ENCODE measurements at regions not wholly inside any gene's neighbourhood (a gene's known extent, or its start where the extent isn't known, plus 50 kb on each side); places are given as distances from the start of the nearest gene placed in this dataset.
"Not testable (repeated sequence)": the region's sequence is repeated elsewhere in the genome, so short reads cannot be mapped to it uniquely, and the experiment has no call there.

DNA sequence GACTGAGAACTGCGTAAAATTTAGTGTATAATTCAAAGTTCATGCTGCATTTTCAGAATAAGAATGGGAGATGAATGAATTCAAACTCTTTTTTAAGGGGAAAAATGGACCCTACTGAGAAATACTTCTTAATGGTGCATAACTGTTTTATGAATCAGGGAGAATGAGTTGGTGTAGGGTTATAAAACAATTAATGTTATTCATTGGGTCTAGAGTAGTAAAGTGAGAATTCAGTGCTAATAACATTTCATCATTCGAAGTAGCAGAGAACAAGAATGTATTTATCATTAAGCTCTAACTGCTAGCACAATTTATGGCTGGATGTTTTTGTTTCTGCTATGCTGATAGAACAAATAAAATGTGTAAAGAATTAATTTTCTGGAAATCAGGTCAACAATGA is 310.2 kb downstream of the SLITRK5 start:
- no peak for DNase-seq (ENCODE audit: low read depth)

DNA sequence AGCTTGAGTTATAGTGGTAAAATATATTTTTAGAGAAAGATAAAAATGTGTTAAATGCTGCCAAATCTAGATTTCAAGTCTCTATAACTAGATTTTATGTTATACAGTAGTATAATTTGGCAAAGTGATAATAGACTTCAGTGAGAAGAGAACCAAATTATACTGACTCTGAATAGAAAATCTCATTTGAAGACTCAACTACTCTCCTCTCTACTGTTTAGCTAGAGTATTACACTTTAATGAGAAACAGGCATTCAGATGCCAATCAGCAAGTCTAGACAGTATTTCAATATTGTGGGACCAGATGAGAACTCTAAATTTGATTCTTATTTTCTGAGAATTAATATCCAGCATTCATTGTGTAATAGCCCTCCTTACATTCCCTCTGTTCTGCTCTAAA is 311.2 kb downstream of the SLITRK5 start:
- no peak for DNase-seq (ENCODE audit: low read depth)

DNA sequence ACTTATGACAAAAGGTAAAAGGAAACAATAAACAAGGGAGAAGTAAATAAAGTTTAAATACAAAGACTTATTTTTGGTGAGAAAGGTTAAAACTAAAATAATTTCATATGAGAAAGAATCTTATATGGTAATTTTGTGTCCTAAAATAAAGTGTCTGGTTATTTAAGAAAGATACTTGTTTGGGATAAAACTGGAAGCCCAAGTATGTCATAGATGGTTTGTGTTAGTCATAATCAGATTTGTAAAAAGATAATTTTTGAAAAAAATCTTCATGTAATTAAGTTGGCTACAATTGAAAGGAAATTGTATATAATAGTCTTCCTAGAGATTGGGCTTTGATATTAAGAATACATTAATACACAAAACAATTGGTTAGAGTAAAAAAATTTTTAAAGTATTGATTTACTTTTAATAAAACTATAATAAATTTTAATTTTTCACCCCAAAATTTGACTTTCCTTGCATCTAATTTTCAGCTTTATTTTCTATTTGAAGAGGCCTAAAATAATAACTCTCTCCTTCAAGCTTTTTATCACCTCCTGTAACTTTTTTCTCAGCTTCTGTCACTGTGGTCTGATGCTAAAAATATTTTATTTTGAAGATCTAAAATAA is 315.6 kb downstream of the SLITRK5 start:
- no peak for DNase-seq (ENCODE audit: low read depth)

DNA sequence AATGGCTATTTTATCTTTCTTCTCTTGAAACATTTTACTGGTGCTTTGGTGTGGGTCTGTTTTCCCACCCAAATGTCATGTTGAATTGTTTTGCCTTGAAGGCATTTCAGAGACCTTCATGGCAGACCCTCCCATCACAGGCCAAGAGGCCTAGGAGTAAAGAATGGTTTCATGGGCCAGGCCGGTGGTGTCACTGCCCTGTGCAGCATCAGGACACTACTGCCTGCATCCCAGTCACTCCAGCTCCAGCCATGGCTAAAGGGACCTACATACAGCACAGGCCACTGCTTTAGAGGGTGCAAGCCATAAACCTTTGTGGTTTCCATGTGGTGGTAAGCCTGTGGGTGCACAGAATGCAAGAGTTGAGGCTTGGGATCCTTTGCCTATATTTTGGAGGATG is 326.9 kb downstream of the SLITRK5 start:
- DNase-seq (ENCODE audit: low read depth), result no peak

DNA sequence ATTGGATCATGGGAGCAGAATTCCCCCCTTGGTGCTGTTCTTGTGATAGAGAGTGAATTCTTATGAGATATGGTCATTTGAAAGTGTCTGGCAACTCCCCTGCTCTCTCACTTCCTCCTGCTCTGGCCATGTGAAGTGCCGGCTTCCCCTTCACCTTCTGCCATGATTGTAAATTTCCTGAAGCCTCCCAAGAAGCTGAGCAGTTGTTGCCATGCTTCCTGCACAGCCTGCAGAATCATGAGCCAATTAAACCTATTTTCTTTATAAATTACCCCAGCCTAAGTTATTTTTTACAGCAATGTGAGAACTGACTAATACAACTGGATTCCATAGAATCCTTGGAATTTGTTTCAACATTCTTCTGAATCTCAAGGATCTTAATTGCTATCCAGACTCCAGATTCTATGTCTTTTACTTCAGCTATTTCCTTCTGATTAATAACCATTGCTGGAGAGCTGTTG is 328.1 kb downstream of the SLITRK5 start:
- peak; percentile 68 for DNase-seq (ENCODE audit: low read depth)

DNA sequence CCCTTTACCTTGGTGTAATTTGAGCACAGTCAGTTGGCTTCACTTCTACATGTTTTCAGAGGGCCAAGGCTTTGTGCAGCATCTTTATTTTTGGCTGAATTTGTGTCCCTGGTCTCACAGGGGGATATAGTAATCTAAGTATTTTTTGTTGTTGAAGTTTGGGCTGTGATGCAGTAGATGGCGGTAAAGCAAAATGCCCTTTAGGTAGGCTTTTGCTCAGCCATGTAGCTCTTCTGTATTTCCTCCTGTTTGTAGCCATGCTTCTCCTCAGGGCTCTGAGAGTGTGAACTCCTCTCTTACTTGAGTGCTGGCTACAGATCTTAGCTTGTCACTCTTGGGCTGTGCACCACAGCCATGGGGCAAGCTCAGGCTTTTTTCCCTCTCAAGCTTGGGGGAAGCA is 328.6 kb downstream of the SLITRK5 start:
- no peak for DNase-seq (ENCODE audit: low read depth)

DNA sequence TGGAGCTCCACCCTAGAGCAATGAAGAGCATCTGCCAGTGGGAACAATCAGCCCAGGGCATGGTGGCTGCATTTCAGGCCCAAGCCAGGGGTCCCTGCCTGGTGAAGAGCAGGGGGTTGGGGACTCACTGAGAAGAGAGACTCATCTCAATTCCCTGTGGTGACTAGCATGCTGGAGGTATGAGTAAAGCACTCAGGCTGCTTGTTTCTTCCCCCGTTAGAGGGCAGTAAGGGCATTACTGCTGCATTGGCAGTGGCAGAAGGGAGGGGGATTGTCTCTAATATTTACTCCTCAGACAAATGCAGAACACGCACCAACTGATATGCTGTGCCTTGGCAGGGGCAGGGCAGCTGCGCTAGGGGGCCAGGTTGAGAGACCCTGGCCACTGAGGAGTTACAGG is 329.1 kb downstream of the SLITRK5 start:
- DNase-seq (ENCODE audit: low read depth), result no peak

DNA sequence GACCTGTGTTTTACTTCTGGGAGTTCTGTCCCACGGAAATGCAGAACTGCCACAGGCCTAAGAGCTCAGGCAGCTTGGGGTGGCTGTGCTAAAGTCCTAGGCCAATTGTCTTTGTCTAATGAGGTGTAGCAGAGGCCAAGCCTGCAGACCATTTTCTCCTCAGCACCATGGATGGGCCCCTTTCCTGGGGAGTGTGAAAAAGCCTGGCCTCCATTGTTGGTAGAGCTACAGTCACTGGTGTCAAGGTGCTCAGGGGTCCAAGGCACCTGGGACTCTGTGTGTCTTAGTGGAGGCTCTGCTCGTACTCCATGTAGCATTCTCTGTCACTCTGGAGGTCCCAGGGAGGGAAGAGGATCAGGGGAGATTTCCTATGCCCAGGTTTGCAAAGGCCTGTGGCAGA is 329.6 kb downstream of the SLITRK5 start:
- no peak for DNase-seq (ENCODE audit: low read depth)

DNA sequence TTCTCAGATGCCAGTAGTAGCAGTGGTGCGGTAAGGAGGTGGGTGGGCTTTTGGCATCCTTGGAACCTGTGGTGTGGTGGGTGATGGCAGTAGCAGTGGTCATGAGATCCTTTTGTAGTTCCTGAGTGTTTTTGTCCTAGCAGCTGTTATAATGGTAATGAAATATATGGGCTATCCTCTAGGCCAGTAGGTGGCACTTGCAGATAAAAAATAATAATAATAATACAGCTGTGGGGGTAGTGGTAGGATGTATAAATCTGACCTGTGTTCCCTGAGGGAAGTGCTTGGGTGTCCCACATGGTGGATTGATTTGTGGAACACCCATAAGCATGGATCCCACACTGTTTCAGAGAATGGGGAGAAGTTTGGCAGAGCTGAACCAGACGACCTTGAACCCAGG is 334.0 kb downstream of the SLITRK5 start:
- DNase-seq (ENCODE audit: low read depth), result no peak

DNA sequence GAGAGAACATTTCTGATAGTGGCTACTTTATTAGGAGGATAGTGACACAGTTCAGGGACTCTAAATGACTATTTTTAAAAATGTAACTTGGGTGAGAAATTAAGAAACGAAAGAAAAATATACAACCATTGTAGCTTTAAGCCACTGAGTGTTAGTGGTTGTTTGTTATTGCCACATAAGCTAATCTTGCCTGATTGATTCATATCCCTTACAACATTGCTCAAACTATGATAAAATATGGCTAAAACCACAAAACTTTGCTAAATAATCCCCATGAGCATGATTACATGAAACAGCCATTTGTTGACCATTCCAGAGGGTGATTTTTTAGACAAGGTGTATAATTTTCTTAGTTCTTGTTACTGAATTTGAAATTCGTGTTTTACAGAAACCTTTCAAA is 343.4 kb downstream of the SLITRK5 start:
- DNase-seq (ENCODE audit: low read depth), result no peak

DNA sequence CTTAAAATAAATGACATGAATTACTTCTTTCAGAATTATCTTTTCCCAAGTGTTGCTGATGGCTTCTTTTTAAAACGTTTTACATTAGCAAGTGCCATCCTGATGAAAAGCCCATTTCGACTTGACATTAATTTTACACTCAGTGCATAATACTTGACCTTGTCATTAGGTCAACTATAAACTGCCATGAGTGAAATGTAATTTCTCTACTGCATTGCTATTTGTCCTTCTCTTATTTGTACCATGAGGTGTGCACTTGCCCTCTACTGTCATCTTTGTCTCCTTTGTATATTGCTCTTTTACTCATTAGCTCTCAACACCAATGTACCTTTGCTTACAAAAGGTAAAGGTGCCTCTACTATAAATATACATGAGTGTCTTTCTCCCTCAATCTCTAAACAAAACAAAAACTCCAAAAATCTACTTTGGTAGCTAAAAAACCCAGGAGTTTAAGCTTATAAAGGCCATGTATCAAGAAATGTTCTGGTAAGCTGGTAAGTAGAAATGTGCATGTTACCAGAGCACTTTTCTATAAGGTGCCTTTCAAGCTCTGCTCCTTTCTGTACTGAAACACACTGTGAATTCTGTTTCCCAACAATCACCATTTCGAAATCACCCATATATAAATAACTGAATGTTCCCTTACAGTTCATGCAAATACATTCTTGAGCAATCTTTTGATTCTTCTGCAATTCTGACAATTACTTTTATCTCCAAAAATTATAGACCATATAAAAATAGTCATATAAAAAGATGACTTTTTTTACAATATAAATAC is 351.4 kb downstream of the SLITRK5 start:
- no peak for DNase-seq (ENCODE audit: low read depth)

DNA sequence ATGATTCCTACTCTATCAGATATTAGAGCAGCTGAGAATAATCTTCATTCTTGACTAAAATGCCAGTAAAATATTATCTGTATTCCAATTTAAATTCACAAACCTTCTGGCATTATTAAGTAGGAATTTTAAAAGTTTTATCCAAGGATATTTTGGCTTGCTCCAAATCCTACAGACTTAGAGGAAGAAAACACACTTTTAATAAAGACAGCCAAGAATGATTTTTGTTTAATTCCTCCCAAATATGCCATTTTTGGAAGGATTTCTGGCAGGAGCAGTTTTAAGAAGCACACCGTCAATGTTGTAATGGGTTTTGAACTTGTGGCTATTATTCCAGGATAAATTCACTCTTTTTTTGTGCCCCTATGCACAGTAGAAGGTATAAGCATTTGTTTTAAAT is 355.1 kb downstream of the SLITRK5 start:
- no peak for DNase-seq (ENCODE audit: low read depth)

DNA sequence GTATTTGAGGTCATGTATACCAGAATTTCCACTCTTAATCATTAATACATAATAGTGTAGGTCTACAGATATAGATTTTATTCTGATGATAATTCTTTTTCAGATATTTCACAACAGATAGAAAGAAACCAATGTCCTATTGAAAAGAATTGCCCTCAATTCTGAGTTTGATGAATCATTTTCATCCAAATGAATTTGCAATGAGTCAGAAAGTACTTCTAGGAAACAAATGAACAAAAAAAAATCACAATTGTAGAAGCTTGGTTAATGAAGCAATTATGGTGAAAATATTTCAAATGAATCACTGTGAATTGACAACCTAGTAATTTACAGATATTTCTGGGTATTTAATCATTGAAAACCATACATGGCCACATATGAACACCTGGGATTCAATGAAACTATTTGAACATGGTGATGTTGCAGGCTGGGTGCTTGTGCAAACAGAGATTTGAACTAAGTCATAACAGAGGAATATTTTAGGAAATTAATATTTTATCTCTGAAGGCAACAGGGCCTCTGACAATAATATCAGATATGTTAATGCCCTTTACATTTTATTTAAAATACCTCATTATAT is 360.9 kb downstream of the SLITRK5 start:
- peak; percentile 49 for DNase-seq (ENCODE audit: low read depth)

DNA sequence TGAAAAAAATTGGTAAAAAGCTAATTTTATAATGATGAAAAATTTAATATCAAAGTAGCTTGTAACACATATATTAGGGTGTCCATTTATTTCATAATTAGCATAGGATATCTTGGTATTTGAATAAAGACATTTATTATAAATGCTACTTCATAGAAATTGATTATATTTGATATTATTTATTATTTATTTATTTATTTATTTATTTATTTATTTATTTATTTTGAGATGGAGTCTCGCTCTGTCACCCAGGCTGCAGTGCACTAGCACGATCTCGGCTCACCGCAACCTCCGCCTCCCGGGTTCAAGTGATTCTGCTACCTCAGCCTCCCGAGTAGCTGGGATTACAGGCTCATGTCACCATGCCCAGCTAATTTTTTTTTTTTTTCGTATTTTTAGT is 365.0 kb downstream of the SLITRK5 start:
- DNase-seq (ENCODE audit: low read depth), result not testable (repeated sequence)

DNA sequence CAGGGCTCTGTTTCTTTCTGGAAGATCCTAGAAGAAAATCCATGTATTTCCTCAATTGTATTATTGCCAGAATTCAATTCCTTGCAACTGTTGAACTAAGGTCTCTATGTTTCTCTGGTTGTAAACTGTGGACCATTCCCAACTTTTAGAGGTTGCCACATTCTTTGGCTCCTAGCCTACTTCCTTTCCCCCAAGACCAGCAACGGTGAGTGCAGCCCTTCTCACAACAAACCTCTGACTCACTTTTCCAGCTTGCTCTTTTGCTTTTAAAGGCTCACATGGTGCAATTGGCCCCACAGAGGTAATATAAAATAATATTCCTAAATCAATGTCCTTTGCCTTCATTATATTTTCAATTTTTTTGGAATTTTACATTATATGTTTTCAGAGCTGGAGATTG is 371.3 kb downstream of the SLITRK5 start:
- no peak for DNase-seq (ENCODE audit: low read depth)

DNA sequence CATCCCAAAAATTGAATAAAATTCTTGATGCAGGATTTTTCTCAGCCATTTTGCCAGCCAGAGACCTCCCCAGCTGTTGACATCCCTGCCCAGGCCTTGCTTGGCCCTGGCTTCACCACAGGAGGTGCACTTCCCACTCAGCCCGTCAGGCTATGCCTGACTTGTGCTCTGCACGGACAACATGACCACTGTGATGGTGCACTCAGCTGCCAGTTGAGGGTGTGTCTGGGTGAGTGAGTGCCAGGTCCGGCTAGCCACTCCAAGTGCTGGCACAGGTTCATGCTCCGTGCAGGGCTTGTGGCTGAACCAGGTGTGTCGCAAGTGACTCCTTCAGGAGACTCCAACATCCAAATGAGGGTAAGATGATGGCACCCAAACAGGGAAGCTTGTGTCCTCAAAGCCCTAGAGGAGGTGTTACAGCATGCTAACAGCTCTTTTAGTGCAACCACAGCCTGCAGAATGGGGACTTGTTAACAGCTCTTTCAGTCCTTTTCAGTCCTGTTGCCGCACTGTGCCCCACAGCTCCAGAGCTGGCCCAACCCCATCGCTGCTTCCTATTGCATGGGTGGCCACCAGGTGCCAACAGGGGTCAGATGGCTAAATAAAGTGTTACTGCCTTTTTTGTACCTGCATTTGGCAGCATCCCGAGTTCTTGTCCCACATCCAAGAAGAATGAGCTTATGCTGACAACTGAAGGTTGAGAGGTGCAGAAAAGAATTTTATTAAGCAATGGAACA is 380.7 kb downstream of the SLITRK5 start:
- DNase-seq (ENCODE audit: low read depth), result no peak

DNA sequence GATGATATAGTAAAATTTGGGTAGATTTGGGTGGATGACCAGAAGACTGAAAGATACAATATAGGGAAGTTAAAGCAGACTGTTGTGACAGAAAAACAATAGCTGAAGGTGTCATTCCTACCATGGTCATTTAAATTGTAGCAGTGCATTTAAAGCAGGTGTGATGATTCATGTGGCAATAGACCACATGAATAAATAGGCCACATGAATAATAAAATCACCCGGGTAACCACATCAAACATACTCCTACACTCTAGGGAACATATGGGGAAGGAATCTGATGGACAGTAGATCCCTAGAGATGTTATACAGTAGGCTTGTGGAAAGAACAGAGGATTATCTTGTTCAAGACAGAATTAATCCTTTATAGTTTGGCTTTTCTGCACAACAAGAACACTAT is 392.6 kb downstream of the SLITRK5 start:
- DNase-seq (ENCODE audit: low read depth), result no peak

DNA sequence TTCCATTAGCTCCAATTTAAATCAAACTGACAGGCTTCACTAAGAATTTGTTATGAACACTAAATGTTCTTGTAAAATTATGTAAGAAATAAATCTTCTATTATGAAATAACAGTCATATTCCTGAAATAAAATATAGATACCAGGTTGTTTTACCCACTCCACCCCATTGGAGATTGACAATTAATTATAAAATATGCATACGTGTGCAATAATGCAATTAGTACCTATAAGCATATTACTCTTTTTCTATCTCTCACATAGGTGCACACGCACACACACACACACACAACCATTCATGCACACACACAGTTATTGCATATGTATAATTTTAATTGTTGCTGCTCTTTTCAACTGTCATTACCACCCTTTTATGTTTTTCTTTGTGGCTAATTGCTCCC is 395.7 kb downstream of the SLITRK5 start:
- DNase-seq (ENCODE audit: low read depth), result no peak

DNA sequence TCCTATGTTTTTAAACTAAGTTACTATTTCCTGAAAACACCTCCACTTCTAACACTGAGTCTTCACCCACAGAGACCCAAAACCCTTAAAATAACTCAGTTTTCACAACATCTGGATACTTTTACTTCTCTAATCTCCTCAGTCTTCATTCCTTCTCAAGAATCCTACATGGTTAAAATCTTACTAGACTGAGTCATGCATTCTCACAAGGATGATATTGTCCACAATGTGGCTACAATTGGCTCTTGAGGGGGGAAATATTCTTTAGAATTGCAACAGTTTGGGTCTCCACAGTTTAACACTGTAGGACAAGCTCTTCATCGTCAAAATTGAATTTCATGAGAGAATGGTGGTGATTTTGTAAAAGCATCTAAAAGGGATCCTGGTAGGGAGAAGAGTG is 397.1 kb downstream of the SLITRK5 start:
- DNase-seq (ENCODE audit: low read depth), result peak; percentile 13

DNA sequence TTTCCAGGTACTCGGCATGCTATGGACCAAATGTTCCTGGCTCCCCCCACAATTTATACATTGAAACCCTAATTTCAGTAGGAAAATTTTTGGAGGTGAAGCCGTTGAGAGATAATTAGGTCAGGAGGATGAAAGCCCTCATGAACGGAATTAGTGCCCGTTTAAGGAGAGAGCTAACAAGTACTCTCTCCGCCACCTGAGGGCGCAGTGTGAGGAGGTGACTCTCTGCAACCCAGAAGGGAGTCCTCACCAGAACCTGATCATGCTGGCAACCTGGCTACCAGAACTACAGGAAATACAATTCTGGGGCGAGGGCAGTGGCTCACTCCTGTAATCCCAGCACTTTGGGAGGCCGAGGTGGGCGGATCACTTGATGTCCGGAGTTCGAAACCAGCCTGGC is 397.8 kb downstream of the SLITRK5 start:
- DNase-seq (ENCODE audit: low read depth), result no peak

DNA sequence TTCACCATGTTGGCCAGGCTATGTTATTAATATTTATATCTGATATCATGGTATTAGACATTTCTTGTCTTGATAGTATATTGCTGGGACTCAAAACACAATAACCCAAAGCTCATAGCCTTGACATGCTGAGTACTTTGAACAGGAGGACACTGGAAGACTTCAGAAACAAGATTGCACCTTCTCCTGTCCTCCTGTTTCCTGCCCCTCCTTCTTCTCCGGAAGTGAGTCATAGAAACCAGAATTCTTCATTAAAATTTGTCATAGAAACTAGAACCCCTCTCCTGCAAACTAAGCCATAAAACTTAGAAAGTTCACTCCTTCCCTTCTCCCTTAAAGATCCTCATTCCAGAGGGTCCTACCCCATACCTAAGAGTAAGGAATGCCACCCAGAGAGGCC is 400.2 kb downstream of the SLITRK5 start:
- no peak for DNase-seq (ENCODE audit: low read depth)

DNA sequence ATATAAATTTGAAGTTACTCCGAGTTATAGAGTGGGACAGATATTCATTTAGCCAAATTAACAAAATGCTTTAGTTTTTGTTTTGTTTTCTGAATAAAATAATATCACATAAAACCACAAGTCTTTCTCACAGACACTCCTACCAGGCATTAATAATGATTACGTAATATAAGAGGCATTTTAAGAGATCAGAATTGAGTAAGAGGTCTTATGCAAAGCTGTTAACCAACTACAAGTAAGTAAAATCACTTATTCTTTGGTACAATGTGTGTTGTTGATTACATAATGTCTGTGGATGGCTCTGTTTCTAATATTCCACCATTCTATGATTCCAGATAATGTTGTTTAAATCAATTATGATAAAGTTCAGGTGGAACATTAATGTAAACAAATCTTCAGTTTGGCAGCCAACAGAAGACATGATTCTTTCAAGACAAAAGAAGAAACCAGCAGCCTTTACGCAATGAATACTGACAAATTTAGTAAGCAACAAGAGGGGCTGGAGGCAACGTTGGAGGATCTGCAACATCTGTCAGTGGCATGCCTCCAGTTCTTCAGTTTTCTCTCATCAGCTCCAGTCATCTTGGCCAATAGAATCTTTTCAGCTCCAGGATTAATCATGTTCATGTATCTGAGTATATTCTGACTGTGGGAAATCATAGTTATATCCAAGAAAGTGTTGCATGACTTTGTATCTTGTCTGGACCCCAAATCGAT is 403.8 kb downstream of the SLITRK5 start:
- no peak for DNase-seq (ENCODE audit: low read depth)

All from HS-5 (cell line).